ENCODE measurements at regions not wholly inside any gene's neighbourhood (a gene's known extent, or its start where the extent isn't known, plus 50 kb on each side); places are given as distances from the start of the nearest gene placed in this dataset.

- Histone ChIP-seq H3K9ac (ENCODE audit: low read length) (no peak overlapping the region), H3K79me2 (ENCODE audit: low read length) (no peaks in the 10 kb centered on the region), H3K4me1 (ENCODE audit: low read length) (no peaks in the 10 kb centered on the region), H3K27me3 (ENCODE audit: low read depth, low read length) (no peaks in the 10 kb centered on the region), H3K4me3 (ENCODE audit: low read length) (no peak overlapping the region), H3K27ac (ENCODE audit: low read length) (no peak overlapping the region), H3K9me3 (ENCODE audit: insufficient read depth, low read length) (no peaks in the 10 kb centered on the region), H4K20me1 (ENCODE audit: insufficient read depth, low read length) (no peaks in the 10 kb centered on the region), H3K4me2 (ENCODE audit: low read length) (no peak overlapping the region), H2AFZ (ENCODE audit: low read depth, low read length) (no peak overlapping the region), H3K36me3 (replicated peaks; ENCODE audit: low read depth, low read length) (no peaks in the 10 kb centered on the region)
- TF ChIP-seq CTCF (IDR thresholded peaks at IDR 0.05; ENCODE audit: low read depth, low read length) (no peak), EZH2phosphoT487 (IDR thresholded peaks at IDR 0.05; ENCODE audit: low read depth) (no peak)
Measured at GRCh38 chr15:87566236-87566635, 690.3 kb downstream of the NTRK3 start.

DNA sequence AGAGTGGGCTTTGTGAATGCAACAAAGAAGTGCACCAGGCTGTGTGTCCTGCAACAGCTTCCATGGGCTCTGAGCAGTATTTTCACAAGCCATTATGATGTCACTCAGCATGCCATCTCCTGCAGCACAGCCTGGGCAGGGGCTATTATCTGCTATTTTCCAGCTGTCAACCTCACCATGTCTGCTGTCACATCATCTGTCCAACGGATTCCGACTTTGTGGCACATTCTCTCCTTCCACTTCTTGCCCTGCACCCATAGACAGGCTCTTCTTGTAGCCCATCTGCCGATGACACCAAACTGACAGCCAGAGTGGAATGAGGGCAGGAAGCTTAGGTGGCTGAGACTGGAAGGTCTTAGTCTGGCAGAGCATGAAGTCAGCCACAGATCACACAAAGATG is 691.9 kb downstream of the NTRK3 start:
- Histone ChIP-seq H3K4me1 (ENCODE audit: low read length) (no peaks in the 10 kb centered on the region), H3K27ac (ENCODE audit: low read length) (no peak overlapping the region), H2AFZ (ENCODE audit: low read depth, low read length) (no peak overlapping the region), H3K4me3 (ENCODE audit: low read length) (no peak overlapping the region), H4K20me1 (ENCODE audit: insufficient read depth, low read length) (no peaks in the 10 kb centered on the region), H3K27me3 (ENCODE audit: low read depth, low read length) (no peaks in the 10 kb centered on the region), H3K9ac (ENCODE audit: low read length) (no peak overlapping the region), H3K9me3 (ENCODE audit: insufficient read depth, low read length) (no peaks in the 10 kb centered on the region), H3K79me2 (ENCODE audit: low read length) (no peaks in the 10 kb centered on the region), H3K4me2 (ENCODE audit: low read length) (no peak overlapping the region), H3K36me3 (replicated peaks; ENCODE audit: low read depth, low read length) (no peaks in the 10 kb centered on the region)
- no peak for TF ChIP-seq CTCF (IDR thresholded peaks at IDR 0.05; ENCODE audit: low read depth, low read length)
- no peak for TF ChIP-seq EZH2phosphoT487 (IDR thresholded peaks at IDR 0.05; ENCODE audit: low read depth)

GRCh38 chr15:87563869-87564268 is 692.7 kb downstream of the NTRK3 start:
- H2AFZ ChIP-seq (ENCODE audit: low read depth, low read length) = no peak overlapping the region
- H3K4me3 ChIP-seq (ENCODE audit: low read length) = no peak overlapping the region
- H4K20me1 ChIP-seq (ENCODE audit: insufficient read depth, low read length) = no peaks in the 10 kb centered on the region
- no peaks in the 10 kb centered on the region for H3K4me1 ChIP-seq (ENCODE audit: low read length)
- TF ChIP-seq EZH2phosphoT487 (IDR thresholded peaks at IDR 0.05; ENCODE audit: low read depth) = no peak
- no peak for TF ChIP-seq CTCF (IDR thresholded peaks at IDR 0.05; ENCODE audit: low read depth, low read length)
- H3K27ac ChIP-seq (ENCODE audit: low read length) = no peak overlapping the region
- H3K27me3 ChIP-seq (ENCODE audit: low read depth, low read length) = no peaks in the 10 kb centered on the region
- H3K4me2 ChIP-seq (ENCODE audit: low read length) = no peak overlapping the region
- no peaks in the 10 kb centered on the region for H3K36me3 ChIP-seq (replicated peaks; ENCODE audit: low read depth, low read length)
- H3K9me3 ChIP-seq (ENCODE audit: insufficient read depth, low read length) = no peaks in the 10 kb centered on the region
- H3K9ac ChIP-seq (ENCODE audit: low read length) = no peak overlapping the region
- no peaks in the 10 kb centered on the region for H3K79me2 ChIP-seq (ENCODE audit: low read length)

DNA sequence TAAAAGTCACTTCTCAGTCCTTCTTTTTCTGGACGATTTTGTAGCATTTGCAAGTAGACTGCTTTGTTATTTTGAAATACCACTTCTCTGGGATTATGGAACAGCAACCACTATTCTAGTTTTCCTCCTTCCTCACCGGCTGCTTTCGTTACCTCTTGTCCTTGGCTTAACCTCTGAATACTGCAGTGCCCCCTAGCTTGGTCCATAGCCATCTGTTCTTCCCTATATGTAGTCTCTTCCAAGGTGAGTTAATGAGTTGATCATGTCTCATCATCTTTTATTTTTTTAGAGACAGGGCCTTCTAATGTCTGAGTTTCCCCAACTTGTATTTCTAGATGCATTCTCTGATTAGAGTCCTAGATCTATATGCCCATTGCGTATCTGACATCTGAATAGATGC is 694.3 kb downstream of the NTRK3 start:
- H4K20me1 ChIP-seq (ENCODE audit: insufficient read depth, low read length) = no peaks in the 10 kb centered on the region
- no peak overlapping the region for H3K9ac ChIP-seq (ENCODE audit: low read length)
- H2AFZ ChIP-seq (ENCODE audit: low read depth, low read length) = no peak overlapping the region
- no peaks in the 10 kb centered on the region for H3K27me3 ChIP-seq (ENCODE audit: low read depth, low read length)
- no peak overlapping the region for H3K4me2 ChIP-seq (ENCODE audit: low read length)
- no peak for TF ChIP-seq EZH2phosphoT487 (IDR thresholded peaks at IDR 0.05; ENCODE audit: low read depth)
- no peak for TF ChIP-seq CTCF (IDR thresholded peaks at IDR 0.05; ENCODE audit: low read depth, low read length)
- H3K79me2 ChIP-seq (ENCODE audit: low read length) = no peaks in the 10 kb centered on the region
- no peaks in the 10 kb centered on the region for H3K9me3 ChIP-seq (ENCODE audit: insufficient read depth, low read length)
- no peaks in the 10 kb centered on the region for H3K4me1 ChIP-seq (ENCODE audit: low read length)
- H3K36me3 ChIP-seq (replicated peaks; ENCODE audit: low read depth, low read length) = no peaks in the 10 kb centered on the region
- no peak overlapping the region for H3K4me3 ChIP-seq (ENCODE audit: low read length)
- H3K27ac ChIP-seq (ENCODE audit: low read length) = no peak overlapping the region
